ENCODE measurements at regions not wholly inside any gene's neighbourhood (a gene's known extent, or its start where the extent isn't known, plus 50 kb on each side); places are given as distances from the start of the nearest gene placed in this dataset.

GRCh38 chr6:56364431-56364826 lies 117.0 kb upstream of the COL21A1 start:
- TF ChIP-seq, protein P1, sequence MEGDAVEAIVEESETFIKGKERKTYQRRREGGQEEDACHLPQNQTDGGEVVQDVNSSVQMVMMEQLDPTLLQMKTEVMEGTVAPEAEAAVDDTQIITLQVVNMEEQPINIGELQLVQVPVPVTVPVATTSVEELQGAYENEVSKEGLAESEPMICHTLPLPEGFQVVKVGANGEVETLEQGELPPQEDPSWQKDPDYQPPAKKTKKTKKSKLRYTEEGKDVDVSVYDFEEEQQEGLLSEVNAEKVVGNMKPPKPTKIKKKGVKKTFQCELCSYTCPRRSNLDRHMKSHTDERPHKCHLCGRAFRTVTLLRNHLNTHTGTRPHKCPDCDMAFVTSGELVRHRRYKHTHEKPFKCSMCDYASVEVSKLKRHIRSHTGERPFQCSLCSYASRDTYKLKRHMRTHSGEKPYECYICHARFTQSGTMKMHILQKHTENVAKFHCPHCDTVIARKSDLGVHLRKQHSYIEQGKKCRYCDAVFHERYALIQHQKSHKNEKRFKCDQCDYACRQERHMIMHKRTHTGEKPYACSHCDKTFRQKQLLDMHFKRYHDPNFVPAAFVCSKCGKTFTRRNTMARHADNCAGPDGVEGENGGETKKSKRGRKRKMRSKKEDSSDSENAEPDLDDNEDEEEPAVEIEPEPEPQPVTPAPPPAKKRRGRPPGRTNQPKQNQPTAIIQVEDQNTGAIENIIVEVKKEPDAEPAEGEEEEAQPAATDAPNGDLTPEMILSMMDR (conservative IDR thresholded peaks at IDR 0.05; ENCODE audit: low read depth in 2 of 2), result no peak
- TF ChIP-seq JUNB (IDR thresholded peaks at IDR 0.05; ENCODE audit: unreplicated experiment), result no peak
